Activated T-helper 1 cell treated with anti-CD3 and anti-CD28 coated beads, Interleukin-12 subunit alpha, Interleukin-12 subunit beta, Interleukin-2, Interleukin-4 antibody, amounts not matched to agents 30 ng/mL and 10 ng/mL and 1 ng/mL, durations not matched to agents 14 hours and 24 hours and 36 hours (primary cell): ENCODE measurements at regions not wholly inside any gene's neighbourhood (a gene's known extent, or its start where the extent isn't known, plus 50 kb on each side); places are given as distances from the start of the nearest gene placed in this dataset.

ENCODE experiments used
- DNase-seq: peaks from one replicate; pipeline ENCODE4 v3.0.0; 2021; ENCODE audit warnings: low spot score
- H3K27ac Mint-ChIP-seq: one replicate; pipeline ENCODE4 v1.8.0; 2021; ENCODE audit warnings: mild to moderate bottlenecking, mixed read lengths
- H3K27me3 Mint-ChIP-seq: one replicate; pipeline ENCODE4 v1.8.0; 2022; ENCODE audit warnings: mild to moderate bottlenecking, moderate library complexity, mixed read lengths; ENCODE audit not compliant: insufficient read depth
- H3K36me3 Mint-ChIP-seq: one replicate; pipeline ENCODE4 v1.8.0; 2021; ENCODE audit warnings: low read depth, mixed read lengths
- H3K4me1 Mint-ChIP-seq: one replicate; pipeline ENCODE4 v1.8.0; 2021; ENCODE audit warnings: low read depth, mixed read lengths
- H3K4me3 Mint-ChIP-seq: one replicate; pipeline ENCODE4 v1.8.0; 2021; ENCODE audit warnings: mild to moderate bottlenecking, moderate library complexity, mixed read lengths
- H3K9me3 Mint-ChIP-seq: one replicate; pipeline ENCODE4 v1.8.0; 2021; ENCODE audit warnings: mixed read lengths
- intact Hi-C: fragments of 100-400 bp; cut with micrococcal nuclease; formaldehyde crosslinking; loops from one replicate; pipeline ENCODE4 v1.15.1; 2024

DNA sequence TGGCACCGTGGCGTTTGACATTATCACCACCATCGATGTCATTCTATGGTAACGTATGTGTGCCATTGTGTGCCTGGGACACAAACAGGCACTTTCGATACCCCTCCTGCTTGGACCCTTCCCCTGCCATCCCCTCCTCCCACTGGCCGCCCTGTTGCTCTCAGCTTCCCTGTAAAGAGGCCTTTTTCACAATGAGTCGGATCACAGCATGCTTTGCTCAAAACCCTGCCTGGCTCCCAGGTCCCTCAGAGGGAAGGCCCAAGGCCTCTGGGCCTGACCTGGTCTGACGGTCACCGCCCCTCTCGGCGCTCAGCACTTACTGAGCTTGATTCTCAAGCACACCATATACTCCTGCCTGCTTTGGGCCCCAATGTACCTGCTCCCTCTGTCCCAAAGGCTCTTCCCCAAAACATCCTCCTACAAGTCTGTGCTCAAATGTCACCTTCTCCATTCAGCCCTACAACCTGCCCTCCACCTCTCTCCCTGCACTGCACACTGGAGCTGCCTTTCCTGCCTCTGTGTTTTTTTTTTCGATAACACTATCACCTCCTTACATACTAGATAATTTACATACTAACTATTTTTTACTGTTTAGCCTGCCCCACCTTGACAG lies 303.8 kb downstream of the SOX9 start:
- no peaks in the 10 kb centered on the region for H3K36me3 Mint-ChIP-seq
- no peak for DNase-seq
- no peaks in the 10 kb centered on the region for H3K9me3 Mint-ChIP-seq
- intact Hi-C loops: no loop called here
- H3K4me3 Mint-ChIP-seq: no peak overlapping the region
- peaks cover 4% of the 10 kb centered on the region for H3K4me1 Mint-ChIP-seq
- no peak overlapping the region for H3K27ac Mint-ChIP-seq
- H3K27me3 Mint-ChIP-seq: no peaks in the 10 kb centered on the region

DNA sequence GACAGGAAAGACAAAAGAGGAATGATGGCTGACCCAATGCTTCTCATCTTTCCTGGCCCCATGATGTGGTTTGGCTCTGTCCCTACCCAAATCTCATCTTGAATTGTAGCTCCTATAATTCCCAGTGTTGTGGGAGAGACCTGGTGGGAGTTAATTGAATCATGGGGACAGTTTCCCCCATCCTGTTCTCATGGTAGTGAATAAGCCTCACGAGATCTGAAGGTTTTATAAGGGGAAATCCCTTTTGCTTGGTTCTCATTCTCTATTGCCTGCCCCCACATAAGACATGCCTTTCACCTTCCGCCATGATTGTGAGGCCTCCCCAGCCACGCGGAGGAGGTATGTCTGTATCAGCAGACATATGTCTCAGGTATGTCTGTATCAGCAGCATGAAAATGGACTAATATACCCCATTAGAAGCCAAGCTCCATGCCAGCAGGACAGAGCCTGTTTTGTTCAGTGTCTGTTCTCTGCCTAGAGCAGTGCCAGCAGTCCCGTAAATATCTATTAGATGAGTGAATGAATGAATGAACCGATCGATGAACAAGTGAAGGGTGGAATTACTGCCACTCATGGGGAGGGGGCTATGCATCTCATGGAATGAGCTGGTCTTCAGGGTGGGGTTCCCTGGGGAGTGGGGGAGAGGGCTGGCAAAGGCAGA lies 304.4 kb downstream of the SOX9 start:
- Mint-ChIP-seq H3K27ac (no peak overlapping the region), H3K36me3 (no peaks in the 10 kb centered on the region), H3K4me1 (peaks cover 4% of the 10 kb centered on the region), H3K4me3 (no peak overlapping the region), H3K27me3 (no peaks in the 10 kb centered on the region), H3K9me3 (no peaks in the 10 kb centered on the region)
- intact Hi-C loops: no loop called here
- DNase-seq: no peak

DNA sequence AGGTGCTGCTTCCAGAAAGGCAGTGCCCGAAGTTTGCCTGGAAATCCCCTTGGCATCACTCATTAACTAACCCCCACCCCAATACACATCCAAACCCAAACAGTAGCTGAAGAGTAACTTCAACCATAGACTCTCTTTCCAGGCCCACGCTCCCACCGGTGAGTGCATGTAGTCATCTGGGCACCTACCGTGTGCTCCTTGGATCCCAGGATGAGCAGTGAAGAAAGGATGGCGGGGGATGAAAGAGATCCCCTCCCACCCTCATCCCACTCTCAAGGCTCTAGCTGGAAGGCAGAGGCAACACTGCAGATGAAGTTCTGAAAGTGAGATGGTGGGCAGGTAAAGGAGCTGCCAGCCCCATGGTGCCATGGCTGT lies 305.0 kb downstream of the SOX9 start:
- DNase-seq: no peak
- Mint-ChIP-seq H3K27me3 (no peaks in the 10 kb centered on the region), H3K27ac (no peak overlapping the region), H3K36me3 (no peaks in the 10 kb centered on the region), H3K9me3 (no peaks in the 10 kb centered on the region), H3K4me1 (peaks cover 4% of the 10 kb centered on the region), H3K4me3 (no peak overlapping the region)
- intact Hi-C loops: no loop called here

DNA sequence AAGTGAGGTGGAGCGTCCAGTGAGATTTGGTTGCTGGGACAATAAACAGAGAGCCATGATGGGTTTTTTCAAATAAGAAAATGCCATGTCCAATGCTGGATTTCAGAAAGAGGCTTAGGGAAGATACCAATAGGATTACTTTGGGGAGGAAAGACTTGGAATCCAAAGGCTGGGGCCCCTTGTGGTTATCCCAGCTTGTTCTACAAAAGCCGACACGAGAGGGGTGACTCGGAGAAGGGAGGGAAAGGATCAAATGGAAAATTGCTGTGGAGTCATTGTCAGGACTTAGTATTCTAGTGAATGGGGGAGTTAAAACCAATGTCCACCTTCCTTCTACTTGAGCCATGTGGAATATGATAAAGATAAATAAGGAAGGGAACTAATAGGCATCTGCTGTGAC lies 305.5 kb downstream of the SOX9 start:
- Mint-ChIP-seq H3K27ac (no peak overlapping the region), H3K27me3 (no peaks in the 10 kb centered on the region), H3K9me3 (no peaks in the 10 kb centered on the region), H3K4me1 (peaks cover 4% of the 10 kb centered on the region), H3K4me3 (no peak overlapping the region), H3K36me3 (no peaks in the 10 kb centered on the region)
- DNase-seq: no peak
- intact Hi-C loops: no loop called here

- no peak for DNase-seq
- no peaks in the 10 kb centered on the region for H3K27me3 Mint-ChIP-seq
- H3K27ac Mint-ChIP-seq: no peak overlapping the region
- H3K4me3 Mint-ChIP-seq: no peak overlapping the region
- no peaks in the 10 kb centered on the region for H3K9me3 Mint-ChIP-seq
- intact Hi-C loops: no loop called here
- no peaks in the 10 kb centered on the region for H3K4me1 Mint-ChIP-seq
- H3K36me3 Mint-ChIP-seq: no peaks in the 10 kb centered on the region
These were observed 306.3 kb downstream of the SOX9 start for GRCh38 chr17:72426948-72427760.

- DNase-seq: no peak
- Mint-ChIP-seq H3K9me3 (no peaks in the 10 kb centered on the region), H3K27ac (no peak overlapping the region), H3K27me3 (peaks cover under 1% of the 10 kb centered on the region), H3K4me3 (no peak overlapping the region), H3K36me3 (no peaks in the 10 kb centered on the region), H3K4me1 (no peaks in the 10 kb centered on the region)
- intact Hi-C loops: no loop called here
These were observed 306.9 kb downstream of the SOX9 start for GRCh38 chr17:72427761-72428109.

DNA sequence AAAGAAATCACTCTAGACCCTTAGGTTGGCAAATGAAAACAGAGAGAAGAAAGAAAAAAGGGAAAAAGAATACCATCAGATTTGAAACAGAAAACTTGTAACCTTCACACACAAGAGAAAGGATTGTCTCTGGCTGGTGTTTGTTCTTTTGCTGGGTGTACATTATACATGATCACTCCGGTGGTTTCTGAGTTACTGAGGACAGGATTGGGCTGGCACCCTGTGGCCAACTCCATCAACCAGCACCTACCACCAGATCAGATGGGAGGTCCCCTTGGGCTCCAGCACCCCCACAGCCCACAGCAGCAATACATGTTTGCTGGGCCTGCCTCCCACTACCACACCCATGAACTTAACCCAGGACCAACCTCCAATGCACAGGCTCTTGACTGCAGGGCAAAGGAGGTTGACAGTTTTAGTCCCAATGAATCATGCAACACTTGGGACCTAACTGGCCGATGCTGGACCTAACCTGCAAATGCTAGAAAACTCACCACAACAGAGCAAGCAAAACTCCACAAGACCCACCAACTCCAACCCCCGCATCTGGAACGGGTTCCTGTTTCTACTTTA lies 308.3 kb downstream of the SOX9 start:
- no peak for DNase-seq

DNA sequence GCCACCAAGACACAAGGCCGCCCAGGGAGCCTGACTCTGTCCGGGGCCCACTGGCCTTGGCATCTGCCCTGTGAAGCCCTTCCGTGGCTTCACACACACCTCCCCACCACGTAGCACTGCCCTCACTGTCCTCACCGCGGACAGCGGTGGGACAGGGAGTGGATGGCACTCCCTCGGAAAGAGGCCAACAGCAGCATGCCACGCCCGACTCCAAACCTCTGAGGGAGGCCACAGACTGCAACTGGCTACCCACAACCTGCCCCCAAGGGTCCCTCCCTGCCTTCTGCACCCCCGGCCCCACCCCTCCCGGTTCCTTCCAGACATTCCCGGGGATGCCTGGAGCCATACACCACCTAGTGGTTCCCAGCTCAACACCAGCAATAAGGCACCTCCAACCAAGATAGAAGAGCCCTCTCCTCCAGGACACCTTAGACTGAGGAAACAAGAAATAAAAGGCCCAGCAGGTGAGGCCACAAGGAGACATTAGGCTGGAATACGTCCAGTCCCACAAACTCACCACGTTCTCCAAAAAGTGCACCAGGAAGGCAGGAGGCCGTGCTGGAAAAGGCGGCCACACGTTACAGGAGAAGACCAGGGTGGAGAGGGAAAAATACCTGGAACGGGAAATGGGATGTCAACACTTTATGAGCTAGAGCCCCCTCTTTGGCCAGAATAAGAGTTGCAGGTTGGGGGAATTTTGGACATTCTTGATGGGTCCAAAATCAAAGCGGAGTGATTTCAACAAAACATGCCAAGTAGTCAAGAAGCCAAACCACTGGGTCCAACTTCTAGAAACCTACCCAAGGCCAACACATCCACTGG lies 310.0 kb downstream of the SOX9 start:
- no peak for DNase-seq
- Mint-ChIP-seq H3K27ac (no peak overlapping the region), H3K4me3 (no peak overlapping the region), H3K9me3 (no peaks in the 10 kb centered on the region), H3K36me3 (no peaks in the 10 kb centered on the region), H3K27me3 (peaks cover 4% of the 10 kb centered on the region), H3K4me1 (no peaks in the 10 kb centered on the region)
- intact Hi-C loops: no loop called here

More for the DNA sequence above, 308.3 kb downstream of the SOX9 start:
- H3K27me3 Mint-ChIP-seq: peaks cover 4% of the 10 kb centered on the region
- H3K4me3 Mint-ChIP-seq: no peak overlapping the region
- H3K4me1 Mint-ChIP-seq: no peaks in the 10 kb centered on the region
- no peaks in the 10 kb centered on the region for H3K9me3 Mint-ChIP-seq
- intact Hi-C loops: no loop called here
- no peaks in the 10 kb centered on the region for H3K36me3 Mint-ChIP-seq
- H3K27ac Mint-ChIP-seq: no peak overlapping the region

GRCh38 chr17:72432143-72432621 lies 311.4 kb downstream of the SOX9 start:
- Mint-ChIP-seq H3K27ac (no peak overlapping the region), H3K4me1 (no peaks in the 10 kb centered on the region), H3K9me3 (no peaks in the 10 kb centered on the region), H3K4me3 (no peak overlapping the region), H3K27me3 (peaks cover 4% of the 10 kb centered on the region), H3K36me3 (no peaks in the 10 kb centered on the region)
- no peak for DNase-seq
- intact Hi-C loops: no loop called here

GRCh38 chr17:72432881-72433280 lies 312.1 kb downstream of the SOX9 start:
- Mint-ChIP-seq H3K4me1 (no peaks in the 10 kb centered on the region), H3K27me3 (peaks cover 4% of the 10 kb centered on the region), H3K9me3 (no peaks in the 10 kb centered on the region), H3K4me3 (no peak overlapping the region), H3K27ac (no peak overlapping the region), H3K36me3 (no peaks in the 10 kb centered on the region)
- no peak for DNase-seq
- intact Hi-C loops: no loop called here

DNA sequence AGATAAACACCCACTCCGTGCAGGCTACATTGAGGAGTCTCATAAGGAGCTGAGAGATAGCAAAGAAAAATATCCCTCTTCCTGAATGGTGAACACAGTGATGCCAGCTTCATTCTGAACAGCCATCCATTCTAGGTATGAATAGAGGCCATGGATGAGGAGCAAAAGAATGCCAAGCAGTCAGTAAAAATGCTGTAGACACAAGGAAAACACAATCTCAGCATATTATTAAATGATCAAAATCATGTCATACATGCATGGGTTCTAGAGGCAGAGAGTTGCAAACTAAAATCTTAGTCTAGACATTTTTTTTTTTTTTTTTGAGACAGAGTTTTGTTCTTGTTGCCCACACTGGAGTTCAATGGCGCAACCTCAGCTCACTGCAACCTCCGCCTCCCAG lies 313.0 kb downstream of the SOX9 start:
- no peaks in the 10 kb centered on the region for H3K9me3 Mint-ChIP-seq
- no peak overlapping the region for H3K4me3 Mint-ChIP-seq
- intact Hi-C loops: no loop called here
- H3K4me1 Mint-ChIP-seq: no peaks in the 10 kb centered on the region
- peaks cover 4% of the 10 kb centered on the region for H3K27me3 Mint-ChIP-seq
- no peak overlapping the region for H3K27ac Mint-ChIP-seq
- no peaks in the 10 kb centered on the region for H3K36me3 Mint-ChIP-seq
- no peak for DNase-seq

DNA sequence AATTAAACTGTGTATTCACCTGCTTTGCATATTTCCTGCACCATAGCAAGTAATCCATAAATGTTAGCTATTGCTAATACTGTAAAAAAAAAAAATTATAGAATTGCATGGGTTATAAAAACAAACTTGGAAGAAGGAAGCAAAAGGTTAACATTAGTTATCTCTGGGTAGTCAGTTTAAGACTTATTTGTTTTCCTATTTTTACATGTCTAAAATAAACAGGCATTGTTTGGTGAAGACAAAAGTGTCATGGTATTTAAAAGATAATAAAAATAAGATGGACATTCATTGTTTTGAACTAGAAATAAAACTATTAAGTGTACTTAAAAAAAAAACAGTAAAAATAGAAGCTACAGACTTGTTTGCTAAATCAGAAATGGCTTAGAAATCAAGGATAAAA lies 313.8 kb downstream of the SOX9 start:
- Mint-ChIP-seq H3K27ac (no peak overlapping the region), H3K4me1 (no peaks in the 10 kb centered on the region), H3K27me3 (peaks cover 4% of the 10 kb centered on the region), H3K36me3 (no peaks in the 10 kb centered on the region), H3K9me3 (no peaks in the 10 kb centered on the region), H3K4me3 (no peak overlapping the region)
- no peak for DNase-seq
- intact Hi-C loops: no loop called here
